K562 (cell line): ENCODE measurements at regions not wholly inside any gene's neighbourhood (a gene's known extent, or its start where the extent isn't known, plus 50 kb on each side); places are given as distances from the start of the nearest gene placed in this dataset.

Experiments used
- BRCA1 ChIP-seq, 2 experiments: fragments of 450-650 bp in 1 of 2; sonication (generic) in 1 of 2; formaldehyde crosslinking in 1 of 2; IDR thresholded peaks; 2 replicates each; pipeline versions ENCODE4 v1.5.0 to v1.6.1; 2017 to 2020; ENCODE audit warnings: mild to moderate bottlenecking in 1 of 2, missing genetic modification reagents in 1 of 2
- RBM25 ChIP-seq: fragments of 200-400 bp; formaldehyde crosslinking; IDR thresholded peaks from 2 replicates; pipeline ENCODE4 v1.6.1; 2018; ENCODE audit warnings: low read length, low read depth, moderate library complexity; ENCODE audit not compliant: severe bottlenecking
- SMC3 ChIP-seq: conservative IDR thresholded peaks from 2 replicates; pipeline ENCODE4 v1.6.1; 2011; ENCODE audit warnings: low read depth, low read length, improper control_type of control experiment; ENCODE audit not compliant: insufficient read depth
- TBP ChIP-seq: optimal IDR thresholded peaks from 2 replicates; pipeline ENCODE3; 2011; ENCODE audit warnings: low read depth, low read length, improper control_type of control experiment
- ZNF316 ChIP-seq: fragments of 450-650 bp; IDR thresholded peaks from 2 replicates; pipeline ENCODE4 v1.6.1; 2016
- ZNF785 ChIP-seq: fragments of 250-450 bp; sonication (Bioruptor Pico); IDR thresholded peaks from 2 replicates; pipeline ENCODE4 v1.4.0; 2020; ENCODE audit warnings: mild to moderate bottlenecking
- TF ChIP-seq, protein P1 (sequence below): sonication (generic); formaldehyde crosslinking; IDR thresholded peaks from 2 replicates; pipeline ENCODE4 v1.8.0; 2022; ENCODE audit warnings: mild to moderate bottlenecking, missing genetic modification reagents
- TF ChIP-seq, protein P2 (sequence below), 3 experiments: IDR thresholded peaks in 2 of 3; conservative IDR thresholded peaks in 1 of 3; 2 replicates each; pipeline ENCODE4 v1.5.1; 2011 to 2012; ENCODE audit warnings: low read length in 3 of 3, mild to moderate bottlenecking in 3 of 3, control low read depth in 2 of 3, improper control_type of control experiment in 1 of 3, inconsistent platforms in 1 of 3, low read depth in 1 of 3, mixed read lengths in 1 of 3, moderate library complexity in 1 of 3; ENCODE audit not compliant: insufficient read depth in 2 of 3

DNA sequence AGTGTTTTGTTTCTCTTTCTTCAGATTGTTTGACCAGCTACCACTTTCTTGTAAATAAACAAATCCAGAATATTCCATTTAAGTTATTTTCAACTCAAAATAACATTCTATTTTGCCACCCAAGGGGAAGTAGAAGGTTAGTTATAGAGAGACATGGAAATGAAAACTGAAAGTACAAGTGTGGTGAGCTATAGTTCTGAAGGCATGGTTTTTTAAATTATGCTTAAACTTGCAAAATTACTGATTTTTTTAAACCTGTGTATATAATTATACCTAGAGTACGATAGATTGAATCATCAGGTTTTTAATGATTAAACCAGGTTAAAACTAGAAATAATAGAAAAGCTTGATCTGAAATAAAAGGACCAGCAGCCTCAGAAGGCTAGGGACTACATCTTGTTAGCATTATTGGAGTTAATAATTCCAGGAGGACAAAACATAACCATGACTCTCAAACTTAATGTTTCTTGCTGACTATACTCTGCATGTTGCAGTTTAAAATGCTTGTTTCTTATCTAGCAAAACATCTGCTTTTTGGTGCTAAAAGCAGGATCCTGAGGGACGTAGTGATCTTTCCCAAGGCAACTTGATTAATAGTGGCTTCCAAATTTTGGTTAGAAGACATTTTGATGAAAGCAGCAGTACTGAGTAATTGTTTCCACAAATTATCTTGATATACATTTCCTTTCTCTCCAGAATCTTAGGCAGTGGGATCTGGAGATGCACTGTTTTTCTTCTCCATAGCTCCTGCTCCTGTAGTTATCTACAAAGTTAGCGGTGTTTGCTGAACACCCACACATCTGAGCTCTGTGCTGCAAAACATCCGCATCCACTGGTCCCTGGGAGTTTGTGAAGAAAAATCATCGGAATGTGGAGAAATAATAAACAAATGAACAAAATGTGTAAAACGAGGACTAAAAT is 327.2 kb upstream of the PKDCC start:
- TF ChIP-seq ZNF316 (no peak), BRCA1 (IDR thresholded peaks at IDR 0.05) (no peak), BRCA1 (CRISPR knock-in tag; IDR thresholded peaks at IDR 0.05) (no peak), RBM25 (no peak), SMC3 (no peak), ZNF785 (no peak), TBP (no peak)
- TF ChIP-seq, protein P1, sequence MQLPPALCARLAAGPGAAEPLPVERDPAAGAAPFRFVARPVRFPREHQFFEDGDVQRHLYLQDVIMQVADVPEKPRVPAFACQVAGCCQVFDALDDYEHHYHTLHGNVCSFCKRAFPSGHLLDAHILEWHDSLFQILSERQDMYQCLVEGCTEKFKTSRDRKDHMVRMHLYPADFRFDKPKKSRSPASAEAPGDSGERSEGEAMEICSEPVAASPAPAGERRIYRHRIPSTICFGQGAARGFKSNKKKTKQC (CRISPR knock-in tag), result no peak
- TF ChIP-seq, protein P2, sequence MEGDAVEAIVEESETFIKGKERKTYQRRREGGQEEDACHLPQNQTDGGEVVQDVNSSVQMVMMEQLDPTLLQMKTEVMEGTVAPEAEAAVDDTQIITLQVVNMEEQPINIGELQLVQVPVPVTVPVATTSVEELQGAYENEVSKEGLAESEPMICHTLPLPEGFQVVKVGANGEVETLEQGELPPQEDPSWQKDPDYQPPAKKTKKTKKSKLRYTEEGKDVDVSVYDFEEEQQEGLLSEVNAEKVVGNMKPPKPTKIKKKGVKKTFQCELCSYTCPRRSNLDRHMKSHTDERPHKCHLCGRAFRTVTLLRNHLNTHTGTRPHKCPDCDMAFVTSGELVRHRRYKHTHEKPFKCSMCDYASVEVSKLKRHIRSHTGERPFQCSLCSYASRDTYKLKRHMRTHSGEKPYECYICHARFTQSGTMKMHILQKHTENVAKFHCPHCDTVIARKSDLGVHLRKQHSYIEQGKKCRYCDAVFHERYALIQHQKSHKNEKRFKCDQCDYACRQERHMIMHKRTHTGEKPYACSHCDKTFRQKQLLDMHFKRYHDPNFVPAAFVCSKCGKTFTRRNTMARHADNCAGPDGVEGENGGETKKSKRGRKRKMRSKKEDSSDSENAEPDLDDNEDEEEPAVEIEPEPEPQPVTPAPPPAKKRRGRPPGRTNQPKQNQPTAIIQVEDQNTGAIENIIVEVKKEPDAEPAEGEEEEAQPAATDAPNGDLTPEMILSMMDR (IDR thresholded peaks at IDR 0.05 in 2 of 3, conservative IDR thresholded peaks at IDR 0.05 in 1 of 3; ENCODE audit: insufficient read depth in 2 of 3, low read depth in 1 of 3, low read length in 3 of 3), result no peak
